ENCODE measurements at regions not wholly inside any gene's neighbourhood (a gene's known extent, or its start where the extent isn't known, plus 50 kb on each side); places are given as distances from the start of the nearest gene placed in this dataset.

- TF ChIP-seq CTCF (conservative IDR thresholded peaks at IDR 0.05 in 1 of 2, IDR thresholded peaks at IDR 0.05 in 1 of 2; ENCODE audit: extremely low read depth in 1 of 2, insufficient read depth in 1 of 2, low read depth in 1 of 2, low read length in 2 of 2): no peak
- TF ChIP-seq EZH2 (IDR thresholded peaks at IDR 0.05; ENCODE audit: borderline replicate concordance, low read length): no peak
Measured at GRCh38 chr9:108663422-108663821, 192.4 kb downstream of the ACTL7B start.
